GM10266 (cell line): ENCODE measurements at regions not wholly inside any gene's neighbourhood (a gene's known extent, or its start where the extent isn't known, plus 50 kb on each side); places are given as distances from the start of the nearest gene placed in this dataset.
"Not testable (repeated sequence)": the region's sequence is repeated elsewhere in the genome, so short reads cannot be mapped to it uniquely, and the experiment has no call there.

Experiments
- DNase-seq: peaks from one replicate; pipeline ENCODE4 v3.0.0; 2012; ENCODE audit errors: extremely low spot score
- CTCF ChIP-seq: IDR thresholded peaks from 2 replicates; pipeline ENCODE4 v1.5.1; 2012; ENCODE audit warnings: mild to moderate bottlenecking, low read depth; ENCODE audit not compliant: control insufficient read depth, insufficient read depth; ENCODE audit errors: missing control alignments

GRCh38 chr21:35559128-35559828, 501.0 kb downstream of the SETD4 start:
- TF ChIP-seq CTCF, result no peak

GRCh38 chr21:35556536-35556935, 503.8 kb downstream of the SETD4 start:
- no peak for DNase-seq
- no peak for TF ChIP-seq CTCF

More at GRCh38 chr21:35559128-35559828, 501.0 kb downstream of the SETD4 start:
- no peak for DNase-seq

DNA sequence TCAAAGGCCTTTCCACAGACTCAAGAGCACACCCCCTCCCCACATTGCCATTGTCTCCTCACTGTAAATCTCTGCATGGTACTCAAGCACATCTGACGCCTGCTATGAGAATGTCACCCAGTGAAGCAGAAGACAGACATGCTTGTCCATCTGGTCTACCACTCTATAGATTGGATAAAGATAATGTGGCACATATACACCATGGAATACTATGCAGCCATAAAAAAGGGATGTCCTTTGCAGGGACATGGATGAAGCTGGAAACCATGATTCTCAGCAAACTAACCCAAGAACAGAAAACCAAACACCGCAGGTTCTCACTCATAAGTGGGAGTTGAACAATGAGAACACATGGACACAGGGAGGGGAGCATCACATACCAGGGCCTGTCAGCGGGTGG, 503.4 kb upstream of the RUNX1 start:
- DNase-seq, result not testable (repeated sequence)

DNA sequence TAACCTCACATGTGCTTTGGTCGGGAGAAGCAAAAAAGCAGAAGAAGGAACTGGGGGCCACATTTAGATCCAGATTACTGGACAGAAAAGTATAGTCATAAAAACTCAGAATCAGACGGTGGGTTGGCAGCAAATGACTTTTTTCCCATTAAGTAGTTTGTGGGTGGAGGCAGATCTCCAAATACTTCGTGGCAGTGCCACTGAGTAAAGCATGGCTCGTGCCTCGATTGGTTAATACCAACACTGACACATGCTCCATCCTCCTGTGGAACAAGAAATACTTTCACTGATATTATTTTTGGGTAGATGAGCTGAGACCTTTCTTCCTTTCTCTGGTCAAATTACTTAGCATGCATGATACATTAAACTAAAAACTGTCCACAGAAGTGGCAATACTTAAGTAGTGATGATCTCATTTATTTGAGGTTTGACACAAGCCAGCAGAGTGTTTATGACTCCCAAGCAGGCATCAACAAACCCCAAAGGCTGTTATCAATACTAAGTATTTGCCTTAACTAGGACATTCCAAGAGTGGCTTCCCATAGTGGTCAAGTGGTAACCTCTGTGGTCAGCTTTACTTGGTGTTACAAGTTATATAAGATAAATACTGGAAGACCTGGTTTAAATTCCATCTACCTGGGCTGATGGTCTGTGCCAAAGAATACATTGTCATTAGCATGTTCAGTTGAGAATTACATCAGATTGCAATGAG, 500.0 kb upstream of the RUNX1 start:
- no peak for TF ChIP-seq CTCF
- no peak for DNase-seq

GRCh38 chr21:35547946-35548774, 499.1 kb upstream of the RUNX1 start:
- DNase-seq, result no peak

GRCh38 chr21:35543746-35544145, 494.6 kb upstream of the RUNX1 start:
- no peak for TF ChIP-seq CTCF
- DNase-seq, result no peak

More at GRCh38 chr21:35547946-35548774, 499.1 kb upstream of the RUNX1 start:
- no peak for TF ChIP-seq CTCF

- DNase-seq, result no peak
- no peak for TF ChIP-seq CTCF
These were observed 492.0 kb upstream of the RUNX1 start for GRCh38 chr21:35540950-35541638.
